SJCRH30 (cell line): ENCODE measurements at regions not wholly inside any gene's neighbourhood (a gene's known extent, or its start where the extent isn't known, plus 50 kb on each side); places are given as distances from the start of the nearest gene placed in this dataset.

Experiments
- DNase-seq, 2 experiments: peaks; one replicate each; pipeline ENCODE4 v3.0.0-alpha.2; 2015 to 2020
- H3K27ac ChIP-seq: fragments of 250-450 bp; sonication (Bioruptor Pico); 2 replicates; pipeline ENCODE4 v1.5.1; 2020; ENCODE audit warnings: mild to moderate bottlenecking, moderate library complexity
- H3K27me3 ChIP-seq: fragments of 250-450 bp; sonication (Bioruptor Pico); 2 replicates; pipeline ENCODE4 v1.5.1; 2020; ENCODE audit warnings: mild to moderate bottlenecking, moderate library complexity
- H3K36me3 ChIP-seq: fragments of 250-450 bp; sonication (Bioruptor Pico); 2 replicates; pipeline ENCODE4 v1.5.1; 2020; ENCODE audit warnings: mild to moderate bottlenecking, moderate library complexity
- H3K4me1 ChIP-seq: fragments of 250-450 bp; sonication (Bioruptor Pico); 2 replicates; pipeline ENCODE4 v1.5.1; 2020; ENCODE audit warnings: mild to moderate bottlenecking, moderate library complexity
- H3K4me3 ChIP-seq: fragments of 250-450 bp; sonication (Bioruptor Pico); 2 replicates; pipeline ENCODE4 v1.5.1; 2020; ENCODE audit warnings: mild to moderate bottlenecking, moderate library complexity
- H3K9me3 ChIP-seq: fragments of 250-450 bp; sonication (Bioruptor Pico); replicated peaks from 2 replicates; pipeline ENCODE4 v1.5.1; 2020; ENCODE audit warnings: mild to moderate bottlenecking, moderate library complexity

DNA sequence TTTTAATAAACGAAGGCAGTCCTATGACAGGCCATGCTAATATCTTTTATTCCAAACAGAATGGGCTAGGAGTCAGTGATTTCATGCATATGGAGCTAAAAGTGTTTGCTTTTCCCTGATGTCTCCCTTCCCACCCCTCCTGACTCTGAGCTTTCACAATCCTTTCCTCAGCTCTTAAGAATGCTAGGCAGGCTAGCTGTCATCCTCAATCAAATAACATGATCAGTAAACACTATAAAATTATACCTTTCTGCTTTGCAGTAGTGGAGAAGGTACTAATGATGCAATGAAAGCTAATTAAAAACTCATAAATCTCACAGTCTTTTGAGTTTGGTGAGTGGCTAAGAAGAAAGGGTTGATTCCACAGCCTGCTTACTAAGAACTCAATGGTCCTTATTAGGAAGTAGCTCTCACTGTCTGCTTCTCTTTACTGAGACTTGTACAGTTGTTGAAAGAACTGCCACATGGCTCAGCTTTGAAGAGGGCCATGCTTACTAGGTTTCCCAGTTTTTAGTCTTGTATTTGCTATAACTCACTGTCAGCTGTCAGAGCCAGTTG, 250.9 kb upstream of the JAG1 start:
- DNase-seq: no peak
- H3K4me3 ChIP-seq: no peak overlapping the region
- no peaks in the 10 kb centered on the region for H3K9me3 ChIP-seq
- H3K36me3 ChIP-seq: no peaks in the 10 kb centered on the region
- H3K4me1 ChIP-seq: peaks cover 8% of the 10 kb centered on the region
- no peaks in the 10 kb centered on the region; the same call in 1 of the 2 replicates for H3K27me3 ChIP-seq
- no peak overlapping the region for H3K27ac ChIP-seq

DNA sequence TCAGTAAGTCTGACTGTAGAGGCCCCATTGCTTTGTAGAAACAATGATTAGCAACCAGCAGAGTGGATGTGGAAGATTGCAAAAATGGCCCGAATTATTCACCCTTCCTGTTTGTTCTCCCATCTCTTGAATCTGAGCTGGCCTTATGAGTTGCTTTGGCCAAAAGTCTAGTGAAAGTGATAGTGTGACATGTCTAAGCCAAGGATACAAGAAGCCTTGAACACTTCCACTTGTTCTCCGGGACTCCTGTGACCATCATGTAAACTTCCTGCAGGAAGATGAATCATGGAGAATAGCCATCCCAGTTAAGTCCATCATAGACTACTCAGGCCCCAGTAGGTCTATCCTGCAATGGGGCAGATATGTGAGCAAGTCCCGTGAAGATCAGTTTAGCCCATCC, 252.0 kb upstream of the JAG1 start:
- H3K4me1 ChIP-seq: peaks cover 8% of the 10 kb centered on the region
- DNase-seq: no peak
- no peak overlapping the region for H3K4me3 ChIP-seq
- H3K36me3 ChIP-seq: no peaks in the 10 kb centered on the region
- H3K27ac ChIP-seq: no peak overlapping the region
- no peaks in the 10 kb centered on the region; the same call in 1 of the 2 replicates for H3K27me3 ChIP-seq
- H3K9me3 ChIP-seq: no peaks in the 10 kb centered on the region

DNA sequence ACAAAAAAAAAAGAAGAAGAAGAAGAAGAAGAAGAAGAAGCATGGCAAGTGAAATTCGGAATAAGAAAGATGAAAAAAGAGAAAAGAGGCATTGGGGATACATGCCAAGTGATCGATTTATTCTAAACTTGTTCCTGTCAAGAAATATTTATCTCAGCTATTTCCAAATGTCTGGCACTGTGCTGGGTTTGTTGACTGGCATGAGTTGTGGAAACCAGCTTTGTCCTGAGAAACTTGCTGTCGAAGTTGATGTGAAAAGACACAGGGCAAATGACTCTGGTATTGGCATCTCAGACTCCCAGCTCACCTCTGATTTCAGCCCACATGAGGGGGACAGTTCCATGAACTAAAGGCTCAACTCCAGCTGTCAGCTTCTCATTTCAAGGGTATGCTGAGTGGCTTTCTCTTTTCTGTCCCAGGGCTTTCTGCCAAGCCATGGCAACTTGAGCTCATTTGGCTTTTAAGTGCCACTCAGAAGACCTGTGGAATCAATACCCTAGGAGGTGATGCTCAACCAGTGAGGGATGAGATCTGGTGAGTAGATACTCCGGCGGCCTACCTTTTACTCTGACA, 253.3 kb upstream of the JAG1 start:
- H3K4me1 ChIP-seq: peaks cover 8% of the 10 kb centered on the region
- no peaks in the 10 kb centered on the region for H3K36me3 ChIP-seq
- peak in 1 of 2 experiments; percentile 4 for DNase-seq
- no peak overlapping the region for H3K4me3 ChIP-seq
- H3K27me3 ChIP-seq: no peaks in the 10 kb centered on the region; the same call in 1 of the 2 replicates
- no peaks in the 10 kb centered on the region for H3K9me3 ChIP-seq
- H3K27ac ChIP-seq: no peak overlapping the region

DNA sequence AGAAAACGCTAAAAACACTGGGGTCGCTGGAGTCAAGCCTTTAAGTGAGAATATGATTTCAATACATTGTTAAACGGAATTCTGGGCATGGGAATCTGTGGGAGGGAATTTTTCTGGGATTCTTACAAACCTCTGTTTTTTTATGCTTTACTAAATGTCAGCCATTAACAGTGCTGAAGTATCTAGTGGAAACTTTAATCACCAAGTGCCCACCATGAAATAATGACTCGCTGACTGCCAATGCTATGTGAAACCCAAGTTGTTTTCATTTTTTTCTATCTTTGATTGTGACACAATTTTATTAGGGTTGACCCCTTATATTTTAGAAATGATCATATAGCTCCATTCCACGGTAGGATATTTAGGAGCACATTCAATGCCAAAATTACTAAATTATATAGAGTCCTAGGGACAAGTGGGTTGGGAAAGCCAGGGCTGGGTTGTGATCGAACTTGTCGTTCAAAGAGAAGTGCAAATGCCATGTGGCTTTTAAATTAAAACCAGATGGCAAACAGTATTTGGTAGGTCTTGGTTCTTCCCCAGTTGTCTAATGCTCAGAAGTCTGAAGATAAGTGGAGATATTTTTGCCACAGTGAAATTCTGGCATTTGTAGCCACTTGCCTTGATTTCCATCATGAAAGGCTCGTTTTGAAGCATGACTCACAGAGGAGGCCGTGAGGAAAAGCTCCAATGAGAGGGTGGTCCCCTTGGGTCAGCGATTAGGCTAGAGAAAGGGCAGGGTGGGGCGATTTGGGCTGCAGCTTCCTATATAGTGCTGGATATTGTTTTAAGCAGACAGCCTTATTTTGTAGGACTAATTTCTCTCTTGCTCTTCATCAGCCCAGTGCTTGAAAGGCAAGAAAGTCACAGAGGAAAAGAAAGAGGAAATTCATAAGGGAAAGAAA, 254.4 kb upstream of the JAG1 start:
- Histone ChIP-seq H3K27me3 (no peaks in the 10 kb centered on the region), H3K36me3 (no peaks in the 10 kb centered on the region), H3K4me3 (no peak overlapping the region), H3K4me1 (peaks cover under 1% of the 10 kb centered on the region; the same call in 1 of the 2 replicates), H3K27ac (no peak overlapping the region), H3K9me3 (no peaks in the 10 kb centered on the region)
- DNase-seq: no peak

DNA sequence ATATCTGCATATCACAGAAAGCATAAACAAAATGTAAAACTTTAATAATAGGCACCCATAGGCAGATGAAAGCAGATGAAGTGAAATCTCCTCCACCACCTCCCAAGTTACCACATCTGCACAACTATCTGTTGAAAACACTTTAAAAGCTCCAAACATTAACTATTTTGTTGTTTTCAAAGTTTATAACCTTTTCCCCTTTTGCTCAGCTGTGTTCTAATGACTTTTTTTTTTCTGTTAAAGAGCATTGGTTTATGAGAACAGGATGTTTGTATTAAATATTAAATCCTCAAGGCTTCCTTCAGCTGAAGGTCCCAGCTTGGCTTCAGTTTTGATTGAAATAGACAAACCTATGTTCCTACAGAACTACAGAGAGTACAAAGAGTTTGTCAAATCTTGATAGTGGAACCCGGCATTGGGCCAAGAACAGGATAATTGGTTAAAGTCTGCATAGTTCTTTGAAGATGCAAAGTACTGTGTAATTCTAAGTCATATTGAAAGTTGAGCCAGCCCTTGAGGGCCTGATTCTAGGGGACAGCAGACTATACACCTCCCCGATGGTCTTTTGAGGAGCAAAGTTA, 255.1 kb upstream of the JAG1 start:
- Histone ChIP-seq H3K36me3 (no peaks in the 10 kb centered on the region), H3K4me3 (no peak overlapping the region)
- DNase-seq: no peak

DNA sequence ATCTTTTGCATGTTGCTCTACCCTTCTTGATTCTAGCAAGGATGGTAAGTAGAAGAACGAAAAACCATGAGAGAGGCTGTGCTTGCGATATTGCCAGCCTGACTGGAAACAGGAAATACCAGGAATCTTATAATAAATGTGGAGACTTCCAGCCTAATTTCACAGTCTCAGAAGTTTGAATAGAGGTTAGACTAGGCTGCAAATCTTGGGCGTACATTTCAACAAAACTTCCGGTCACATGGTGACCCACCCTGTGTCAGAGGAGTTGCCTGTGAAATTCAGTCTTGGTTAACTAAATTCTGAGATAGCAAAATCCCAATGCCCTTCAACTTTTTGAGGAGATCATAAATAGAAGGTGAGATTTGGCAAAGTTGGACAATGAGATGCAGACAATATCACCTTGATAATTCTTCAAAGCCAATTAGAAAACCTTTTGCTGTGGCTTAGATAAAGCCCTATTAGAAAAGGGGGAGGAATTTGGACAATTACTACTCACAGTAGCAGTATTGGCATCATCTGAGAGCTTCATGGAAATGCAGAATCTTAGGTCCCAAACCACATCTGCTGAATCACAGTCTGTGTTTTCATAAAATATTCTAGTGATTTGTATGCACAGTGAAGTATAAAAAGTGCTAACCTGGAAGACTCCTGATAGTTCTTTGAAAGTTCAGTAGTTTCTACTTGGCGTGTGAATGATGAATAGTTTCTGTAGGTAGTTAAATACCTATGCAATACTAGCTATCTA, 262.0 kb upstream of the JAG1 start:
- Histone ChIP-seq H3K4me3 (no peak overlapping the region), H3K9me3 (no peaks in the 10 kb centered on the region), H3K36me3 (no peaks in the 10 kb centered on the region)

More for the DNA sequence above, 255.1 kb upstream of the JAG1 start:
- Histone ChIP-seq H3K9me3 (no peaks in the 10 kb centered on the region), H3K27me3 (no peaks in the 10 kb centered on the region), H3K4me1 (no peaks in the 10 kb centered on the region), H3K27ac (no peak overlapping the region)

DNA sequence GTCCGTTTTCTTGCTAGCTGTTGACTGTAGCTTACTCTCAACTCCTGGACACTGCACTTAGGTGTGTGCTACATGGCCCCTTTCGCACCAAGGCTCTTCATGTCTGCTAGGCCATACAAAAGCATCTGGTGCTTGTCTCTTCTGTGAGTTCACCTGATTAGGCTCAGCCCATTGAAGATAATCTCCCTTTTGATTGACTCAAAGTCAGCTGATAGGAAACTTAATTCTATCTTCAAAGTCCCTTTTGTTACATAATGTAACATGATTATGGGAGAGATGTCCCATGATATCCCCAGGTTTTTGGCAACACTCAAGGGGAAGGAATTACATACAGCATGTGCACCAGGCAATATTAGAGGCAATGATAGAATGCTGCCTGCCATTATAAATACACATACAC, 263.0 kb upstream of the JAG1 start:
- Histone ChIP-seq H3K4me3 (no peak overlapping the region), H3K27ac (no peak overlapping the region), H3K9me3 (no peaks in the 10 kb centered on the region), H3K36me3 (no peaks in the 10 kb centered on the region), H3K27me3 (no peaks in the 10 kb centered on the region), H3K4me1 (no peaks in the 10 kb centered on the region)
- no peak for DNase-seq

More for the DNA sequence above, 262.0 kb upstream of the JAG1 start:
- no peaks in the 10 kb centered on the region for H3K4me1 ChIP-seq
- no peak for DNase-seq
- H3K27me3 ChIP-seq: no peaks in the 10 kb centered on the region
- H3K27ac ChIP-seq: no peak overlapping the region

- Histone ChIP-seq H3K9me3 (no peaks in the 10 kb centered on the region), H3K27ac (no peak overlapping the region), H3K4me1 (no peaks in the 10 kb centered on the region), H3K36me3 (no peaks in the 10 kb centered on the region), H3K27me3 (no peaks in the 10 kb centered on the region), H3K4me3 (no peak overlapping the region)
- no peak for DNase-seq
Measured at GRCh38 chr20:10939331-10939941, 265.6 kb upstream of the JAG1 start.

DNA sequence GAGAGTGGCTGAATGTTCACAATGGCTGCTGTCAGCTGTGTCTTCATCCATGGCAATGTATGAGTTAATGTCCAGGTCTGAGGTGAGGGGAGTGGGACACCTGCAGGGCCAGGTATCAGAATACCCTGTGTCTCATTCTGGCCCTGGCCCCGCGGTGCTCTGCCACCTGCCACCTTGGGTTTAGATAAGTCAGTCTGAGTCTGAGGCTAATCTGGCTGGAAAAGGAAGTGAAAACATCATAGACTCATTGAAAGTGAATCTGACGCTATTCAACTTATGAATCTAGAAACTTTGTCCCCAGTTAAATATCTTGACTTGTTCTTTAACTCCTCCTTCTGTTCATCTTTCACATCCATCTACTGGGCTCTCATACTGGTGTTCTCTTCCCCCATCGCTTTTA, 267.1 kb upstream of the JAG1 start:
- no peaks in the 10 kb centered on the region for H3K36me3 ChIP-seq
- H3K4me1 ChIP-seq: no peaks in the 10 kb centered on the region
- no peak overlapping the region for H3K27ac ChIP-seq
- H3K9me3 ChIP-seq: no peaks in the 10 kb centered on the region
- DNase-seq: no peak
- no peaks in the 10 kb centered on the region for H3K27me3 ChIP-seq
- H3K4me3 ChIP-seq: no peak overlapping the region

DNA sequence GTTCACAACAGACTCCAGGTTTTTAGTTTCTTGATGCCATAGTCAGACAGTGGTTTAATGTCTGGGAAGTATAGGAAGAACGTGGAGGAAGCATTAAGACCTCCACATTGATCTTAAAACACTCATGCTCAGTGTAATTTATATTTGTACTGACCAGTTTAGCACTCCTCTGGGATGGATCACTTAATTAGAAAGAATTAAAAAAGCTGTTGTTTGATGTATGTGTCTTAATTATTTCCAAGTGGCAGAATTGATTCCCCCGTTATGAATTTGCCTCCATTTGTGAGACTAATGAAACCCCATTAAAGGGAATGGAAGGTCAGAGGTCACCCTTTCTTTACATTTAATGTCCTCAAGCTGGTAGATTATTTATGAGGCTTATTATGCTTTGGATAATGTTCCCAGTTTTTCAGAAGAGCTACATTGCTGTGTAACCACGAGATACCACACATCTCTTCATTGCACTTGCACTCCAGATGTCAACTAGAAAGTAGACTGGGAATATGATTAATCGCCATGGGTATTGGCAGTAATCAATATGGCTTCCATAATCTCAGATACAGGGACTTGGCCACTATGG, 270.0 kb upstream of the JAG1 start:
- Histone ChIP-seq H3K36me3 (no peaks in the 10 kb centered on the region), H3K27ac (no peak overlapping the region), H3K27me3 (no peaks in the 10 kb centered on the region), H3K4me1 (no peaks in the 10 kb centered on the region), H3K9me3 (no peaks in the 10 kb centered on the region), H3K4me3 (no peak overlapping the region)
- no peak for DNase-seq

DNA sequence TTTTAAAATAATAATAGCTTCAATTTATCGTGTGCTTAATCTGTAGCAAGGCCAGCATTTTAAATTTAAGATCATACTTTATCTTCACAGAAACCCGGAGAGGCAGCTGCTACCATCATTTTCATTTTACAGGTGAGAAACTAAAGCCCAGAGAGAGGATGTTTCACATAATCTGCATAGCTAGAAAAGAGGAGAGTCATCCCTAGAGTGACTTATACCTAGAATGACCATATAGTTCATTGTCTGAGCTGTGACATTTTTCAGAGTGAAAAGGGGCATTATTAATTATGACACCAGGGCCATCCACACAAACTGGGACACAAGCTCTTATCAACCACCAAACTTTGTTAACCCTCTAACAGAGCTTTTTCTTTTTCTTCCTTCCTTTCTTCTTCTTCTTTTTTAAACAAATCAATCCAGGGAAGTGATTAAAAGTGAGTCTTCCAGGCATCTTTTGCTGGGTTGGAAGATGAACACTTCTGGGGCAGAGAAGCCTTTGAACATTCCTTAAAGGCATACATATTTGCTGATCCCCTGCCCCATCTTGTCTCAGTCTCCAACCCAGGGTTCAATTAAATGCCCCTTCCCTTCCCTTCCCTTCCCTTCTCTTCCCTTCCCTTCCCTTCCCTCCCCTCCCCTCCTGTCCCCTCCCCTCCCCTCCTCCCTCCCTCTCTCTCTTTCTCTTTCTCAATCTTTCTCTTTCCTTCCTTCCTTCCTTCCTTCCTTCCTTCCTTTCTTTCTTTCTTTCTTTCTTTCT, 272.5 kb upstream of the JAG1 start:
- no peak overlapping the region for H3K4me3 ChIP-seq
- no peaks in the 10 kb centered on the region for H3K27me3 ChIP-seq
- DNase-seq: no peak
- no peaks in the 10 kb centered on the region for H3K9me3 ChIP-seq
- no peaks in the 10 kb centered on the region for H3K4me1 ChIP-seq
- H3K27ac ChIP-seq: no peak overlapping the region
- H3K36me3 ChIP-seq: no peaks in the 10 kb centered on the region

DNA sequence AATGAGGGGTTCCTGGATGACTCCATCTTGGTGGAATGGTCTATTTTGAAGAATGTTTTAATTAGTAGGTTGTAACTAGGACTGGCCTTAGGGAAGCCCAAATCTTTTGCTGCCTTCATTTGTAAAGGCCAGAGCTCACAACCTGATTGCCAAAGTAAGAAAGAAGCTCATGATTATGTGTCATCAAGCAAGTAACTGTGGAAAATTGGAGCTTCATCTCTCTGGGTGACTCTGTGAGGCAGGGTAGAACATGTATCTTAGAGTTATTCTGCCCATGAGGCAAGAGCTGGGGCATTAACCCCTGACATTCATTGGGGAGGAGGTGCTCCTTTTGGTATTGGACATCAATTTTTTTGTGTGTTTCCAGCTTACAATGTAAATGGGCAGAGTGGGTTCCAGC, 273.9 kb upstream of the JAG1 start:
- no peaks in the 10 kb centered on the region for H3K9me3 ChIP-seq
- no peak overlapping the region for H3K4me3 ChIP-seq
- H3K4me1 ChIP-seq: no peaks in the 10 kb centered on the region
- H3K36me3 ChIP-seq: no peaks in the 10 kb centered on the region
- DNase-seq: no peak
- no peaks in the 10 kb centered on the region for H3K27me3 ChIP-seq
- H3K27ac ChIP-seq: no peak overlapping the region

GRCh38 chr20:10949930-10950783, 276.4 kb upstream of the JAG1 start:
- Histone ChIP-seq H3K27me3 (no peaks in the 10 kb centered on the region), H3K4me3 (no peak overlapping the region), H3K36me3 (no peaks in the 10 kb centered on the region), H3K4me1 (no peaks in the 10 kb centered on the region), H3K9me3 (no peaks in the 10 kb centered on the region), H3K27ac (no peak overlapping the region)
- no peak for DNase-seq
